IPS-18c (cell line): ENCODE measurements at regions not wholly inside any gene's neighbourhood (a gene's known extent, or its start where the extent isn't known, plus 50 kb on each side); places are given as distances from the start of the nearest gene placed in this dataset.

Experiments
- H3K4me3 ChIP-seq: 2 replicates; pipeline ENCODE4 v1.7.0; 2013; ENCODE audit warnings: low read depth, mild to moderate bottlenecking, low read length, moderate library complexity; ENCODE audit not compliant: insufficient read depth
- H3K9me3 ChIP-seq: one replicate; pipeline ENCODE4 v1.6.1; 2013; ENCODE audit warnings: mild to moderate bottlenecking, low read length, moderate library complexity; ENCODE audit not compliant: control insufficient read depth, insufficient read depth

DNA sequence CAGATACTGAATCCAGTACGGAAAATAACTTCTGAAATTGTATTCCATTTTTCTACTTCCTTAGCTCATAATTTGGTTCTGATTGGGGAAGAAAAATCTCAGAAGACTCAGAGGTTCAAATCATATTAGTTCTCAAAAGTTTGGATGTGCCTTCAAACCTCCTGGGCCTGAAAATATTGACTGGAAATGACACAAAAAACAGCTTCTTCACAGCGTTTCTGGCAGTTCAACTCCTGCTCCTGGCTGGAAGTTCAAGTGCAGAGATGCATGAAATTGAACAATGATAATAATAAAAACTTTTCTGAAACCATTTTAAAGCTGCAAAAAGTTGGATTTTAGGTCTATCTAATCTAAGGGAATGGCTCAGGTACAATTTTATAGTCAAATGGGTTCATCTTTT is 1459.9 kb upstream of the CELF4 start:
- Histone ChIP-seq H3K4me3 (no peak overlapping the region), H3K9me3 (no peaks in the 10 kb centered on the region)

DNA sequence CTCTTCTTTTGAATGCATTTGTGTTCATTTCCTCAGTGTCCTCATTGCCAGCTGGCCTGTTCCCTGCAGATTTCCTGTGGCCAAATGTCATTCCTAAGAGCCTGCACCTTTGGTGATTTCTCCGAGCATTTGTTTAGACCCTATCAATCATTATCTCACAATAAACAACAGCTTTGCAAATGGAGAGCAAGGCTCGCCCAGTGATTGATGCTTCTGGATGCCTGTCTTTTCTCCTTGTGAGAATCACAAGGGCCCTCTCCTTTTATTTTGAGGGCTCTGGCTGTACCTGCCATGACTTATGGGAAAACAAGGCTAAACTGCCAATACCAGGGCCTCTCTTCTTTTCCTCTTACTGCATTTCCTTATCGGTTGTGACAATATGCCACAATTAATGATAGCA is 1454.4 kb upstream of the CELF4 start:
- no peaks in the 10 kb centered on the region for H3K9me3 ChIP-seq

DNA sequence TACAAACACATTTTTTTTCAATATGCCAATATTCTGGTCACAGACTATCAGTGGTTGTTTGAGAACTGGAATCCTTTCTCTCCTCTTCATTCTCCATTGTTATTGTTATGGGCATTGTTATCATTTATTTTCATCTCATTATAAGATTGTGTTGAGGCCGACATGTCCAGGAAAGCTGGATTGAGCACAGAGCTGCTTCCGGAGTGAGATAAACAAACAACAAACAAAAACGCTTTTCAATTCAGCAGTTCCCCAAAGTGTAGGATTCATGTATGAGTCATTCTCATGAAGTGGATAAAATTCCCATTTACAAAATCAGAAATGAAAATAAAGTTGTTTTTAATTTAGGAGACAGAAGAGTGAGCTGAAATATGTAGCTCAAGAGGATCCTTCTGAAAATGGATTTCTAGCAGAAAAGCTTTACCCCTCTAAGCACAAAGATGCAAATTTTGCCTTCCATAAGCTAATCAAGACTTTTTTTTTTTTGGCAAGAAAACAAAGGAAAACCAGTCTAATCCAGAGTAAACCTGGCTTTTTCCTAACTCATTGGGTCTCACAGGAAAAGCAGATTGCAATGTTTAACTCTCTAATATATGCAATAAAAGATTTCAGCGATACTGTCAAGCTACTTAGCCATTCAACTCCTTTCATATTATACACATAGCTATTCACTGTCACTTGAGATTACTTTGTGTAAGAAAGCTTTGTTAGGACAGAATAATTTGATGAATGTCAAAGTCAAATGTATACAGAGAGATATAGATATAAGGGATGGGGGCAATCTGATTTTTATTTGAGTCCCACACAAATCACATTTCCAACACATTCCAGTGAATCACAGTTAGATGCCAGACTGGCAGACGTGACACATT is 1441.7 kb upstream of the CELF4 start:
- no peak overlapping the region for H3K4me3 ChIP-seq
- peaks cover 2% of the 10 kb centered on the region for H3K9me3 ChIP-seq

More for the DNA sequence above, 1454.4 kb upstream of the CELF4 start:
- H3K4me3 ChIP-seq = no peak overlapping the region

DNA sequence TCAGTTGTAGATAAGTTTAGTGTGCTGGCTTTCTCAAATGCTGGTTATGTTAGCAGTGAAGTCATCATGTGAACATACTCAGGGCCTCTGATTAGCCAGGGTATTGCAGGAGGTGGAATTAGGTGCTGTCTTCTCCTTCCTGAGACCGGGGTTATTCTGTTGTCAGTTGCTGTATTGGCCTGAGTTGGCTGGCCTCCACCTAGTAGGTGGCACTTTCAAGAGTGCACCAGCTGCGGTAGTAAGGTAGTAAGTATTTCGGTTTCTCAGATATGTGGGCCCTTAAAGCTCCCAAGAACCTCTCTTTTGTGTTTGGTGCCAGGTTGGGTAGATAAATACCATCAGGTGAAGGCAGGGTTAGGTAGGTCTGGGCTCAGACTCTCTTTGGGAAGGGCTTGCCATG is 1430.5 kb upstream of the CELF4 start:
- H3K9me3 ChIP-seq = no peaks in the 10 kb centered on the region
- no peak overlapping the region for H3K4me3 ChIP-seq

DNA sequence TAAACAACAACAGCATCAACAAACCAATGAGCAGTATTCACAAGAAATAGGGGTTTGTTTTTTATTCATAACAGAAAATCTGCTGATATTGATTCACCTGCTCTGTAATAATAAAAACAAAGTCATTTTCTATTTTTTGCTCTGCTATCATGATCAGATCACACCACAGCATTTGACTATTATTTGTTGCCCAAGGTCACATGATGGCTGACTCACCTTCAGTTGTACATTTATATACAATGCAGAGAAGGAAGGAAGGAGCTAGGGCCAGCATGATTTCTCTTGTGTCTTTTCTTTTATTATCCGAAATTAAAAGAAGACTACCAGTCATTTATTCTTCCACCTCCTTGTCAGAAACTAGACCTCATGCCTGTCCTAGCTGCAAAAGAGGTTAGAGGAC is 1427.7 kb upstream of the CELF4 start:
- no peaks in the 10 kb centered on the region for H3K9me3 ChIP-seq
- no peak overlapping the region for H3K4me3 ChIP-seq

DNA sequence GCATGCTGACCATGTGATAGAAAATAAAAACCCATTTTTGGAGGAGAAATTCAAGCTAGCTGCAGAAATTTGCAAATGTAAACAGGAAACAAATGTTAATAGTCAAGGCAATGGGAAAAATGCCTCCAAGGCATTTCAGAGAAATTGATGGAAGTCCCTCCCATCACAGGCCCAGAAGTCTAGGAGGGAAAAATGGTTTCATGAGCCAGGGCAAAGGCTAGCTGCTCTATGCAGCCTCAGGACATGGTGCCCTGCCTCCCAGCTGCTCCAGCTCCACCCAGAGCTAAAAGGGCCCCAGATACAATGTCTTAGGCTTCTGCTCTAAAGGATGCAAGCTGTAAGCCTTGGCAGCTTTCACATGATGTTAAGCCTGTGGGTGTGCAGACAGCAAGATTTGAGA is 1419.4 kb upstream of the CELF4 start:
- H3K9me3 ChIP-seq = no peaks in the 10 kb centered on the region
- no peak overlapping the region for H3K4me3 ChIP-seq

DNA sequence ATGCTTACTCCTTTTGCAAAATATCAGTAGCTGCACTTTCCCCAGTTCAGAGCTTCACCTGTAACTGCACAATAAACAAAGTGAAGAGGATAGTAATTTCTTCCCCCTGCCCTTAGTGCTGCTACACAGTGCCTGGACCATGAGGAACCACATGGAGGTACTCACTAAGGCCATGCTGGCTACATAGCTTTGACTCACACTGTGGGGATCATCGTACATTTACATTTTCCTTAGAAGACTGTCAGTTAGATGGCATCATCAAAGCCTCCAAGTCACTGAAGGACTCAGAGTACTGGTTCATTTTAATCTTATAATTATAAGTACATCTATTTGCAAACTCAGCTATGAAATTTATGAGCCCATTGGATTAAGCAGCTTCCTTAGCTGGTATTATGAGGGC is 1416.5 kb upstream of the CELF4 start:
- H3K4me3 ChIP-seq = no peak overlapping the region
- H3K9me3 ChIP-seq = no peaks in the 10 kb centered on the region

DNA sequence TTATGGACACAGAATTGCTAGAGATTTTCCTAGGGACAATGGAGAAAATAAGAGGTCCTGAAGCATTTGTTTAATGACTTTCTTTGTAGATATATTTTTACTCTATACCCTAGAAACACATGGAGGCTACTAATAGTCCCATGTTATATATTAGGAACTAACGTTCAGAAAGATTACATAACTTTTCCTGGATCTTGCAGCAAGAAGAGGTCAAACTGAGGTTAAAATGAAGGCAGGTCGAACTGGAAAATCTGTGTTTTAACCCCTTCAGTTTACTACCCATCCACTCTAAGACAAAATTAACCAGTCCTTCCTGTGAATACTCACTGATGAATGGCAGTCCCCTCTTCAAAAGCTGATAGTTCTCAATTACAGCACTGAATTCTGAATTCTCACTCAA is 1415.8 kb upstream of the CELF4 start:
- H3K4me3 ChIP-seq = no peak overlapping the region
- H3K9me3 ChIP-seq = no peaks in the 10 kb centered on the region

DNA sequence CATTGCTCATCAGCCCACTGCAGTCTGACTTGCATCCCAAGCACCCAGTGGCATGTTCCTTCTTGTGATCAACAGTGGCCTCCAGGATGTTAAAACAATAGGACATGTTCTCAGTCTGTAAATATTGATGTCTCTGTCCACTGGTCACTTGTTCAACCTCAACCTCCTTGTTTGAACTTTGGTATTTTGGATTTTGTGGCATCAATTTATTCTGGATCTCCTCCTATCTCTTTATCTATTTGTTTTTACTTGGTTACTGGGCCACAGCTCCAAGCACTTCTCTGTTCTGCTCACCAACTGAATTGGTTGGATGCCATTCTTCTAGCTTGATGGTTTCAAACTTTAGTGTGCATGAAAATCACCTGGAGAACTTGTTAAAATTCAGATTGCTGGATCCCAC is 1414.8 kb upstream of the CELF4 start:
- Histone ChIP-seq H3K9me3 (no peaks in the 10 kb centered on the region), H3K4me3 (no peak overlapping the region)

DNA sequence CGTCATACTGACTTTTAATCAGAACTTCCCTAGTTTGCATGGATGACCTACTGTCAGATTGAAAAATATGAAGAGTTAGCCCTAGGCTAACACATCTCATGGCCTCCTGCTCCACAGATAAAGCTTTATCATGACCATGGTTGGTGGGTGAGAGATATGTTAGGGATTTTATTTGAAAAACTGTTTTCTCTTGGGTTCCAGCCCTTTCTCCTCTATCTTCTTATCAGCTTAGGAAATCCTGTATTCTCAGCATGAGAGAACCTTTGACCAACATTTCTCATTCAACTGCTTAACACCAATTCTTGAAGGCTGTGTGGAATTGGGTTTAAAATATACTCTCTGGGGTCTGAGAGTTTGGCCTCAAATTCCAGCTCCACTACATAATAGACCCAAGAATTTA is 1407.0 kb upstream of the CELF4 start:
- H3K4me3 ChIP-seq = no peak overlapping the region

DNA sequence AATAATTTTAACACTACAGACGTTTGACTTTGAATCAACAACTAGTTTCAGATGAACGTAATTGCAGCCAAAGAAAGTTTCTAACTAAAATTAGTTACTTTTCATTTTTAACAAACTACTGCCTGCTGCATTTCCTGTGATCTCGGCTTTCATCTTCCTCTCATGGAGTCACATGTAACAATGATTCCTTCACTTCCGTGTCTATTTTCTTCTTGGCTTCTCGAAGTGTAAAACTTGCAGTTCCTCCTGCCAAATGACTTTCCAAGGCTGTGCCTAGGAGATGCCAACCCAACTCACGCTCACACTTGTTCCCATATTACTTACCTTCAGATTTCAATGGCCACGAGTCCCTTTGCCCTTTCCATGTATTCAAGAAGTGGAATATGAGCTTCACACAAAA is 1406.3 kb upstream of the CELF4 start:
- Histone ChIP-seq H3K4me3 (no peak overlapping the region), H3K9me3 (peaks cover 2% of the 10 kb centered on the region)

More for the DNA sequence above, 1407.0 kb upstream of the CELF4 start:
- H3K9me3 ChIP-seq = peaks cover 2% of the 10 kb centered on the region

DNA sequence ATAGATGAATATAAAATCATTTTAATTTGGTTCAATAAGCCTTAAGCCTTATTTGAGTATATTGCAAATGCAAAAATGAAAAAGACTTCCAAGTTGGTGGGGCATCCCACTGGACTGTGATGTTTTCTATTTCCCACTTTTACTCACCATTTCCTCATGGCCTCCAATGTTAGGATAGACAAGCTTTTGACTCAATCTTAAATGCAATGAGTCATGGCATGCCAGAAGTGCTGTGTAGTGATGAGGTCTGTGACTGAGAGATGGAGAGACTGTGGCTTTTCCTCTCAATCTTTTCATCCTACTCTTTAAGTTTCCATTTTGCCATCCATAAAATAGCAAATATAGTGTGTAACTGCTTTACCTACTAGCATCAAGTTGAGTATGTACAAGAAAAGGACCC is 1401.2 kb upstream of the CELF4 start:
- Histone ChIP-seq H3K4me3 (no peak overlapping the region), H3K9me3 (no peaks in the 10 kb centered on the region)

DNA sequence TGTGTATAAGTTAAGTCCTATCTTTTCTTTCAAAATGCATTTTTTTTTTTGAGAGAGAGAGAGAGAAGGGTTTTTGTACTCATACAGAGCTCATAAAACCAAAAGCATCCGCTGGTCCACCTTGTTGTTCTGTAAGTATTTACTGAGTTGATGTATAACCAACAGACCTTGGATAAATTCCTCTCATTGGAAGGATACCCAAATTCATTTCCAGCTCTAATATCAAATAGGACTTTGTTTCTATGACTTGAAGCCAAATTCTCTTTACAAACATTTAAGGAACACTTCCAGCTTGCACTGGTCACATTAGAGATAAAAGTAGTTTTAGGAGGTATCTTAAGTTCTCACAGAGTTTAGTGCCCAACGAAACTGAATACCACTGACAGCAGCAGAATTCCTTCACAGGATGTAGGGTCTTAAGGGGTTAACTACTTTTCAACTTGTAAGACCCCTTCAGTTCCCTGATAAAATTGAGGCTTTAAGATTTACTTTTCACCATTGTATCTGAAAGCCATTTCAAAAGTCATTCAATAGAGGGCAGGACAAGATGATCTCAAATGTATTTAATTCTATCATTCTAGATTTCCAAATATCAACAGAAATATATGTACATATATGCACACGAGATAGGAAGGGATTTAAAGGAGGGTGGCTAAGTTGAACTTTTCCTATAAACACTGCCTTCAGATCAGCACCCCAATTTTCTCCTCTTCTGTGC is 1398.5 kb upstream of the CELF4 start:
- no peak overlapping the region for H3K4me3 ChIP-seq
- no peaks in the 10 kb centered on the region for H3K9me3 ChIP-seq

DNA sequence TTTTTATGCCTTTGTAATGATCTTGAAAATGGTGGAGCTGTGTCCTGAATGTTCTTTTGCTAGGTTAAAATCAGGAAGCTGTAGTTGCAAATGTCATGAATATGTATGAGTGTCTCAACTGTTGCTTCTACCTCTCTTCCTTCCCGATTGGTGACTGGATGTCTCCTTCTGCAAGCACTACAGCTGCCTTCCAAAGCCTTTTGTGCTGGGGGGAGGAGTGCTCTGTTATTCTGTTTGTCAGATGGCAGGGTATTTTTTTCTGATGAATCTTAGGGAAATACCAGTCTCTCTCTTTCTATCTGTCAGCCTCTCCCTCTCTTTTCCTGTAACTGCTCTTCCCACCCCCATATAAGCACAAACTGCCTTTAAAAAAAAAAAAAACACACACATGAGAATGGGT is 1396.3 kb upstream of the CELF4 start:
- no peaks in the 10 kb centered on the region for H3K9me3 ChIP-seq
- no peak overlapping the region for H3K4me3 ChIP-seq

DNA sequence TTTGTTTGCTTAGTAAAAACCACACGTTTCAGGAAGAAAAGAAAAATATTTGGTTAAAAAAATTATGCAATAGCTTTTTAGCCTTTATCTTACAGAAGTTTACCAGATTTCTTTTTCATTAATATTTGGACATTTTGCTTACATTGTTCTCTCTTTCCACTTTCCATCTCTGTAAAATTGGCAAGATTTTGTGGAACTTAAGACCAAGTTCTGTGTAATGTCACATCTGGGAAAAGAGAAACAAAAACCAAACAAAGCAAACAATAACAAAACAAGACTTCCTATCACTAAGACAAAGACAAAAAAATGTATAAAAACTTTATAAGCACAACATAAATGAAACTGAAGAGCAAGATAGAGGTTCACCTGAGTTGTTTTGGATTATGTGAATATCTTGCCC is 1392.1 kb upstream of the CELF4 start:
- H3K9me3 ChIP-seq = no peaks in the 10 kb centered on the region

DNA sequence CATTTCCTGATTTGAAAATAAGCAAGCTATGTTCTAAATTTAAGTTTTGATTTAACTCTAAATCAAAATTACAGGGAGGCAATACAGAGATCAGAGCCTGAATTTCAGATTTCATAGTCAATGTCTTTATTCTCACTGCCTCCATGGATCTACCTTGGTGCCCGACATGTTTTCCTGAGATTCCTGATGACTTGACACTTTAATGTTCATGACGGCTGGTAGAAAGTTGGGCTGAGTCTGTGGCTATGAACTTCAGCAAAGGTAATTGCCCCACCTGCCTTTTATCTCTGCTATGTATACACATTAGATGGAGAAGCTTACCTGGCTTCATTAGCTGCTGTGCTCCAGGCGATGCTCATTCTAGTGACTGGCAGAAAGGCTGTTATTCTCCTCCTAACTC is 1390.5 kb upstream of the CELF4 start:
- Histone ChIP-seq H3K4me3 (no peak overlapping the region), H3K9me3 (no peaks in the 10 kb centered on the region)

More for the DNA sequence above, 1392.1 kb upstream of the CELF4 start:
- H3K4me3 ChIP-seq = no peak overlapping the region

DNA sequence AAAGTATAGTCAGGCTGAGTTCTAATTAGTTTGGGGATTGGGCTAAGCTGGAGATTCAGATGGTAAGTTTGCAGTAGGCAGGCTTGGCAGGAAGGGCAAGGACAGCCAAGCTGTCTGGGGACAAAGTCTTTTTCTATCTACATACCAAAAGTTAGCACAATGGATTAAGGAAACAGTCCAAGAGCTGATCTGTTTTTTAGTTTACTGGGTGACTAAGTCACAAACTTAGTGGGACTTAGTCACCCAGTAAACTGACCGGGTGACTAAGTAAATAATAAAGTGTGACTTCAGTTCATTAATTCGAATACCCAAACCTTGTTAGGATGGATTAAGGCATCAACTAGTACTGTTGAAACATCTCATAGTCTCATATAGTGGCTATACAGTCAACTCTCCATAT is 1386.0 kb upstream of the CELF4 start:
- no peak overlapping the region for H3K4me3 ChIP-seq

DNA sequence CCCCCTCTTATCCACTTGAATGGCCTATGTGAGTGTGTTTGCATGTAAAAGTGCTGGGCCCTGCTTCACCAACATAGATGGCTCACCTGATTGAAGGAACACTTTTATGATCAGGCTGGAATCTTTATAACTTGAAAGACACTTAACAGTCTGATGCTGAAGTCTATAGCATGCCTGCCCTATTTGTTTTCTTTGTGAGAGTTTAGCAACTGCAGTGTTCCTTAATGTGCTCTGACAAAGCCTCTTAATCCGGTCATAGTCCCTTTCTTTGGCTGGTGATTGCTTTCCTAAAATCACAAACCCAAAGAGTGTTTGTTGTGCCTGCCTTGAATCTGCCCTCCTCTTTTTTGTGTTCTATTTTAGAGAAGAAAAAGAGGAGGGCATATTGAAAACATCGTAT is 1382.8 kb upstream of the CELF4 start:
- H3K4me3 ChIP-seq = no peak overlapping the region
- H3K9me3 ChIP-seq = peaks cover 6% of the 10 kb centered on the region

More for the DNA sequence above, 1386.0 kb upstream of the CELF4 start:
- no peaks in the 10 kb centered on the region for H3K9me3 ChIP-seq
